ENCODE measurements at regions not wholly inside any gene's neighbourhood (a gene's known extent, or its start where the extent isn't known, plus 50 kb on each side); places are given as distances from the start of the nearest gene placed in this dataset.

- Histone ChIP-seq H3K4me1 (ENCODE audit: insufficient read depth) (no peaks in the 10 kb centered on the region), H3K4me3 (no peak overlapping the region), H3K79me2 (no peaks in the 10 kb centered on the region), H3K4me2 (no peak overlapping the region), H3K9me2 (replicated peaks; ENCODE audit: insufficient read depth) (no peaks in the 10 kb centered on the region), H2AFZ (no peak overlapping the region), H4K20me1 (ENCODE audit: insufficient read depth, poor library complexity, severe bottlenecking) (no peaks in the 10 kb centered on the region), H3K27ac (no peak overlapping the region), H3K27me3 (no peaks in the 10 kb centered on the region), H3K9me3 (ENCODE audit: low read depth) (no peaks in the 10 kb centered on the region), H3K36me3 (replicated peaks; ENCODE audit: insufficient read depth, low read depth) (no peaks in the 10 kb centered on the region)
- WGBS (ENCODE audit: low lambda C conversion rate, missing lambda C conversion rate) = 19% methylated on average over 1 of the region's 1 CpG
- TF ChIP-seq EZH2phosphoT487 (IDR thresholded peaks at IDR 0.05; ENCODE audit: low read depth, severe bottlenecking, unreplicated experiment) (no peak), CTCF (IDR thresholded peaks at IDR 0.05; ENCODE audit: poor library complexity) (no peak), EZH2 (IDR thresholded peaks at IDR 0.05; ENCODE audit: borderline replicate concordance) (no peak)
- no peak for DNase-seq (ENCODE audit: low spot score)
Measured at GRCh38 chr5:12322042-12322441, 417.8 kb upstream of the CTNND2 start.

- Histone ChIP-seq H2AFZ (no peak overlapping the region), H3K27ac (no peak overlapping the region), H3K9me3 (ENCODE audit: low read depth) (no peaks in the 10 kb centered on the region), H3K36me3 (replicated peaks; ENCODE audit: insufficient read depth, low read depth) (no peaks in the 10 kb centered on the region), H3K27me3 (no peaks in the 10 kb centered on the region), H4K20me1 (ENCODE audit: insufficient read depth, poor library complexity, severe bottlenecking) (no peaks in the 10 kb centered on the region), H3K4me2 (no peak overlapping the region), H3K4me1 (ENCODE audit: insufficient read depth) (no peaks in the 10 kb centered on the region), H3K79me2 (no peaks in the 10 kb centered on the region), H3K4me3 (no peak overlapping the region), H3K9me2 (replicated peaks; ENCODE audit: insufficient read depth) (no peaks in the 10 kb centered on the region)
- no peak for DNase-seq (ENCODE audit: low spot score)
- TF ChIP-seq CTCF (IDR thresholded peaks at IDR 0.05; ENCODE audit: poor library complexity) (no peak), EZH2phosphoT487 (IDR thresholded peaks at IDR 0.05; ENCODE audit: low read depth, severe bottlenecking, unreplicated experiment) (no peak), EZH2 (IDR thresholded peaks at IDR 0.05; ENCODE audit: borderline replicate concordance) (no peak)
- 69% methylated on average over 3 of the region's 3 CpGs for WGBS (ENCODE audit: low lambda C conversion rate, missing lambda C conversion rate)
Measured at GRCh38 chr5:12320331-12320730, 416.1 kb upstream of the CTNND2 start.

GRCh38 chr5:12316812-12317211 lies 412.6 kb upstream of the CTNND2 start:
- no peak for DNase-seq (ENCODE audit: low spot score)
- H3K4me3 ChIP-seq = no peak overlapping the region
- H3K9me2 ChIP-seq (replicated peaks; ENCODE audit: insufficient read depth) = no peaks in the 10 kb centered on the region
- H3K27me3 ChIP-seq = no peaks in the 10 kb centered on the region
- H4K20me1 ChIP-seq (ENCODE audit: insufficient read depth, poor library complexity, severe bottlenecking) = no peaks in the 10 kb centered on the region
- no peak overlapping the region for H3K27ac ChIP-seq
- no peaks in the 10 kb centered on the region for H3K79me2 ChIP-seq
- TF ChIP-seq EZH2 (IDR thresholded peaks at IDR 0.05; ENCODE audit: borderline replicate concordance) (no peak), EZH2phosphoT487 (IDR thresholded peaks at IDR 0.05; ENCODE audit: low read depth, severe bottlenecking, unreplicated experiment) (no peak), CTCF (IDR thresholded peaks at IDR 0.05; ENCODE audit: poor library complexity) (no peak)
- whole genome bisulfite sequencing (ENCODE audit: low lambda C conversion rate, missing lambda C conversion rate) = 75% methylated on average over 1 of the region's 1 CpG
- no peak overlapping the region for H2AFZ ChIP-seq
- no peak overlapping the region for H3K4me2 ChIP-seq
- no peaks in the 10 kb centered on the region for H3K9me3 ChIP-seq (ENCODE audit: low read depth)
- H3K4me1 ChIP-seq (ENCODE audit: insufficient read depth) = no peaks in the 10 kb centered on the region
- H3K36me3 ChIP-seq (replicated peaks; ENCODE audit: insufficient read depth, low read depth) = no peaks in the 10 kb centered on the region

- H3K4me3 ChIP-seq = no peak overlapping the region
- 71% methylated on average over 1 of the region's 1 CpG for WGBS (ENCODE audit: low lambda C conversion rate, missing lambda C conversion rate)
- H3K36me3 ChIP-seq (replicated peaks; ENCODE audit: insufficient read depth, low read depth) = no peaks in the 10 kb centered on the region
- no peaks in the 10 kb centered on the region for H3K79me2 ChIP-seq
- H3K9me2 ChIP-seq (replicated peaks; ENCODE audit: insufficient read depth) = no peaks in the 10 kb centered on the region
- H3K4me1 ChIP-seq (ENCODE audit: insufficient read depth) = no peaks in the 10 kb centered on the region
- no peak for DNase-seq (ENCODE audit: low spot score)
- H4K20me1 ChIP-seq (ENCODE audit: insufficient read depth, poor library complexity, severe bottlenecking) = no peaks in the 10 kb centered on the region
- no peaks in the 10 kb centered on the region for H3K9me3 ChIP-seq (ENCODE audit: low read depth)
- H3K4me2 ChIP-seq = no peak overlapping the region
- H3K27me3 ChIP-seq = no peaks in the 10 kb centered on the region
- TF ChIP-seq CTCF (IDR thresholded peaks at IDR 0.05; ENCODE audit: poor library complexity) (no peak), EZH2 (IDR thresholded peaks at IDR 0.05; ENCODE audit: borderline replicate concordance) (no peak), EZH2phosphoT487 (IDR thresholded peaks at IDR 0.05; ENCODE audit: low read depth, severe bottlenecking, unreplicated experiment) (no peak)
- no peak overlapping the region for H2AFZ ChIP-seq
- H3K27ac ChIP-seq = no peak overlapping the region
Measured at GRCh38 chr5:12315461-12315860, 411.2 kb upstream of the CTNND2 start.

All from hepatocyte (in vitro differentiated cells).